ENCODE measurements at regions not wholly inside any gene's neighbourhood (a gene's known extent, or its start where the extent isn't known, plus 50 kb on each side); places are given as distances from the start of the nearest gene placed in this dataset.

- Mint-ChIP-seq H3K4me3 (no peak overlapping the region), H3K27ac (peak overlapping the region in 1 of 8 donors; percentile 92), H3K36me3 (no peaks in the 10 kb centered on the region), H3K9me3 (no peaks in the 10 kb centered on the region), H3K4me1 (no peaks in the 10 kb centered on the region), H3K27me3 (peaks cover 4 to 13% of the 10 kb centered on the region in 2 donors)
- no peaks in the 10 kb centered on the region for H3K9me3 ChIP-seq (ENCODE audit: low read length)
- no peaks in the 10 kb centered on the region for H3K27me3 ChIP-seq (ENCODE audit: insufficient read depth, low read length, poor library complexity, severe bottlenecking)
- H3K4me3 ChIP-seq (ENCODE audit: low read length) = no peak overlapping the region
- ChIA-PET POLR2A (no interaction called here), CTCF (no interaction called here)
- H3K27ac ChIP-seq (ENCODE audit: low read depth, low read length) = no peak overlapping the region
- no peaks in the 10 kb centered on the region for H3K36me3 ChIP-seq (ENCODE audit: insufficient read depth, low read length)
- H3K4me1 ChIP-seq (ENCODE audit: insufficient read depth, low read length) = no peaks in the 10 kb centered on the region
- DNase-seq = no peak
These were observed 401.2 kb upstream of the SULF2 start for GRCh38 chr20:48186447-48186846.

- H3K9me3 ChIP-seq (ENCODE audit: low read length) = no peaks in the 10 kb centered on the region
- H3K4me3 ChIP-seq (ENCODE audit: low read length) = no peak overlapping the region
- H3K27ac Mint-ChIP-seq = no peak overlapping the region
- H3K4me1 Mint-ChIP-seq = no peaks in the 10 kb centered on the region
- no peaks in the 10 kb centered on the region for H3K27me3 ChIP-seq (ENCODE audit: insufficient read depth, low read length, poor library complexity, severe bottlenecking)
- peaks cover 4 to 9% of the 10 kb centered on the region in 2 donors for H3K27me3 Mint-ChIP-seq
- no peaks in the 10 kb centered on the region for H3K9me3 Mint-ChIP-seq
- H3K4me1 ChIP-seq (ENCODE audit: insufficient read depth, low read length) = no peaks in the 10 kb centered on the region
- no peaks in the 10 kb centered on the region for H3K36me3 Mint-ChIP-seq
- POLR2A ChIA-PET = no interaction called here
- H3K36me3 ChIP-seq (ENCODE audit: insufficient read depth, low read length) = no peaks in the 10 kb centered on the region
- no peak for DNase-seq
- no peak overlapping the region for H3K27ac ChIP-seq (ENCODE audit: low read depth, low read length)
- CTCF ChIA-PET = no interaction called here
- H3K4me3 Mint-ChIP-seq = no peak overlapping the region
These were observed 398.9 kb upstream of the SULF2 start for GRCh38 chr20:48184229-48184628.

GRCh38 chr20:48181261-48181935 is 396.1 kb upstream of the SULF2 start:
- H3K27me3 ChIP-seq (ENCODE audit: insufficient read depth, low read length, poor library complexity, severe bottlenecking) = no peaks in the 10 kb centered on the region
- H3K4me1 ChIP-seq (ENCODE audit: insufficient read depth, low read length) = no peaks in the 10 kb centered on the region
- H3K9me3 ChIP-seq (ENCODE audit: low read length) = no peaks in the 10 kb centered on the region
- Mint-ChIP-seq H3K27ac (no peak overlapping the region), H3K27me3 (peaks cover 4 to 7% of the 10 kb centered on the region in 2 donors), H3K4me1 (no peaks in the 10 kb centered on the region), H3K36me3 (no peaks in the 10 kb centered on the region), H3K9me3 (no peaks in the 10 kb centered on the region), H3K4me3 (no peak overlapping the region)
- H3K4me3 ChIP-seq (ENCODE audit: low read length) = no peak overlapping the region
- CTCF ChIA-PET = no interaction called here
- POLR2A ChIA-PET = no interaction called here
- no peak overlapping the region for H3K27ac ChIP-seq (ENCODE audit: low read depth, low read length)
- no peaks in the 10 kb centered on the region for H3K36me3 ChIP-seq (ENCODE audit: insufficient read depth, low read length)
- no peak for DNase-seq

GRCh38 chr20:48180618-48181017 is 395.3 kb upstream of the SULF2 start:
- H3K27ac Mint-ChIP-seq = no peak overlapping the region

GRCh38 chr20:48180024-48180423 is 394.7 kb upstream of the SULF2 start:
- no peaks in the 10 kb centered on the region for H3K4me1 Mint-ChIP-seq
- H3K9me3 Mint-ChIP-seq = no peaks in the 10 kb centered on the region
- Histone ChIP-seq H3K4me1 (ENCODE audit: insufficient read depth, low read length) (no peaks in the 10 kb centered on the region), H3K4me3 (ENCODE audit: low read length) (no peak overlapping the region), H3K9me3 (ENCODE audit: low read length) (no peaks in the 10 kb centered on the region), H3K36me3 (ENCODE audit: insufficient read depth, low read length) (no peaks in the 10 kb centered on the region), H3K27ac (ENCODE audit: low read depth, low read length) (no peak overlapping the region), H3K27me3 (ENCODE audit: insufficient read depth, low read length, poor library complexity, severe bottlenecking) (no peaks in the 10 kb centered on the region)
- no peak overlapping the region for H3K27ac Mint-ChIP-seq
- no peak for DNase-seq
- H3K36me3 Mint-ChIP-seq = no peaks in the 10 kb centered on the region
- H3K4me3 Mint-ChIP-seq = no peak overlapping the region
- ChIA-PET POLR2A (no interaction called here), CTCF (no interaction called here)
- peaks cover 4 to 7% of the 10 kb centered on the region in 2 donors for H3K27me3 Mint-ChIP-seq

More at GRCh38 chr20:48180618-48181017, 395.3 kb upstream of the SULF2 start:
- Mint-ChIP-seq H3K4me3 (no peak overlapping the region), H3K4me1 (no peaks in the 10 kb centered on the region), H3K9me3 (no peaks in the 10 kb centered on the region), H3K36me3 (no peaks in the 10 kb centered on the region), H3K27me3 (peaks cover 4 to 7% of the 10 kb centered on the region in 2 donors)
- no peaks in the 10 kb centered on the region for H3K27me3 ChIP-seq (ENCODE audit: insufficient read depth, low read length, poor library complexity, severe bottlenecking)
- H3K9me3 ChIP-seq (ENCODE audit: low read length) = no peaks in the 10 kb centered on the region
- ChIA-PET POLR2A (no interaction called here), CTCF (no interaction called here)
- H3K36me3 ChIP-seq (ENCODE audit: insufficient read depth, low read length) = no peaks in the 10 kb centered on the region
- no peaks in the 10 kb centered on the region for H3K4me1 ChIP-seq (ENCODE audit: insufficient read depth, low read length)
- H3K4me3 ChIP-seq (ENCODE audit: low read length) = no peak overlapping the region
- H3K27ac ChIP-seq (ENCODE audit: low read depth, low read length) = no peak overlapping the region
- DNase-seq = no peak

- Mint-ChIP-seq H3K4me1 (no peaks in the 10 kb centered on the region), H3K36me3 (no peaks in the 10 kb centered on the region), H3K27me3 (peaks cover 4 to 7% of the 10 kb centered on the region in 2 donors), H3K9me3 (no peaks in the 10 kb centered on the region), H3K27ac (no peak overlapping the region), H3K4me3 (no peak overlapping the region)
- H3K27me3 ChIP-seq (ENCODE audit: insufficient read depth, low read length, poor library complexity, severe bottlenecking) = no peaks in the 10 kb centered on the region
- H3K4me3 ChIP-seq (ENCODE audit: low read length) = no peak overlapping the region
- DNase-seq = no peak
- CTCF ChIA-PET = no interaction called here
- no peaks in the 10 kb centered on the region for H3K4me1 ChIP-seq (ENCODE audit: insufficient read depth, low read length)
- H3K27ac ChIP-seq (ENCODE audit: low read depth, low read length) = no peak overlapping the region
- H3K36me3 ChIP-seq (ENCODE audit: insufficient read depth, low read length) = no peaks in the 10 kb centered on the region
- POLR2A ChIA-PET = no interaction called here
- no peaks in the 10 kb centered on the region for H3K9me3 ChIP-seq (ENCODE audit: low read length)
These were observed 393.4 kb upstream of the SULF2 start for GRCh38 chr20:48178633-48179032.

GRCh38 chr20:48177058-48177457 is 391.8 kb upstream of the SULF2 start:
- H3K4me1 ChIP-seq (ENCODE audit: insufficient read depth, low read length) = no peaks in the 10 kb centered on the region
- ChIA-PET CTCF (no interaction called here), POLR2A (no interaction called here)
- no peak for DNase-seq
- no peaks in the 10 kb centered on the region for H3K9me3 ChIP-seq (ENCODE audit: low read length)
- Mint-ChIP-seq H3K9me3 (peaks cover 0 to 3% (median 0%) of the 10 kb centered on the region in 5 donors), H3K27ac (no peak overlapping the region), H3K4me3 (no peak overlapping the region), H3K27me3 (peaks cover 4 to 7% of the 10 kb centered on the region in 2 donors), H3K36me3 (no peaks in the 10 kb centered on the region), H3K4me1 (no peaks in the 10 kb centered on the region)
- H3K36me3 ChIP-seq (ENCODE audit: insufficient read depth, low read length) = no peaks in the 10 kb centered on the region
- H3K4me3 ChIP-seq (ENCODE audit: low read length) = no peak overlapping the region
- H3K27ac ChIP-seq (ENCODE audit: low read depth, low read length) = no peak overlapping the region
- no peaks in the 10 kb centered on the region for H3K27me3 ChIP-seq (ENCODE audit: insufficient read depth, low read length, poor library complexity, severe bottlenecking)

- no peaks in the 10 kb centered on the region for H3K27me3 ChIP-seq (ENCODE audit: insufficient read depth, low read length, poor library complexity, severe bottlenecking)
- H3K9me3 Mint-ChIP-seq = peaks cover 0 to 3% (median 0%) of the 10 kb centered on the region in 5 donors
- H3K36me3 ChIP-seq (ENCODE audit: insufficient read depth, low read length) = no peaks in the 10 kb centered on the region
- H3K4me1 ChIP-seq (ENCODE audit: insufficient read depth, low read length) = no peaks in the 10 kb centered on the region
- ChIA-PET CTCF (no interaction called here), POLR2A (no interaction called here)
- H3K27me3 Mint-ChIP-seq = peaks cover 4 to 7% of the 10 kb centered on the region in 2 donors
- no peaks in the 10 kb centered on the region for H3K9me3 ChIP-seq (ENCODE audit: low read length)
- H3K36me3 Mint-ChIP-seq = no peaks in the 10 kb centered on the region
- no peak overlapping the region for H3K27ac Mint-ChIP-seq
- no peak overlapping the region for H3K4me3 Mint-ChIP-seq
- DNase-seq = no peak
- no peak overlapping the region for H3K27ac ChIP-seq (ENCODE audit: low read depth, low read length)
- no peaks in the 10 kb centered on the region for H3K4me1 Mint-ChIP-seq
- no peak overlapping the region for H3K4me3 ChIP-seq (ENCODE audit: low read length)
These were observed 390.9 kb upstream of the SULF2 start for GRCh38 chr20:48176139-48176538.

GRCh38 chr20:48175261-48175660 is 390.0 kb upstream of the SULF2 start:
- Histone ChIP-seq H3K4me3 (ENCODE audit: low read length) (no peak overlapping the region), H3K9me3 (ENCODE audit: low read length) (no peaks in the 10 kb centered on the region), H3K27ac (ENCODE audit: low read depth, low read length) (no peak overlapping the region), H3K4me1 (ENCODE audit: insufficient read depth, low read length) (no peaks in the 10 kb centered on the region), H3K27me3 (ENCODE audit: insufficient read depth, low read length, poor library complexity, severe bottlenecking) (no peaks in the 10 kb centered on the region), H3K36me3 (ENCODE audit: insufficient read depth, low read length) (no peaks in the 10 kb centered on the region)
- Mint-ChIP-seq H3K4me3 (no peak overlapping the region), H3K36me3 (no peaks in the 10 kb centered on the region), H3K27ac (no peak overlapping the region), H3K9me3 (peaks cover 0 to 3% (median 0%) of the 10 kb centered on the region in 5 donors), H3K27me3 (peaks cover 4 to 7% of the 10 kb centered on the region in 2 donors), H3K4me1 (no peaks in the 10 kb centered on the region)
- no peak for DNase-seq
- POLR2A ChIA-PET = no interaction called here
- CTCF ChIA-PET = no interaction called here
